ENCODE measurements at regions not wholly inside any gene's neighbourhood (a gene's known extent, or its start where the extent isn't known, plus 50 kb on each side); places are given as distances from the start of the nearest gene placed in this dataset.

- TF ChIP-seq CTCF (conservative IDR thresholded peaks at IDR 0.05; ENCODE audit: low read depth, low read length) (no peak), EZH2 (IDR thresholded peaks at IDR 0.05; ENCODE audit: borderline replicate concordance, low read depth, low read length, poor library complexity, severe bottlenecking) (no peak)
Observed at GRCh38 chr7:25626451-25627131, 398.3 kb upstream of the NPVF start.
